Fibroblast of the aortic adventitia (primary cell): ENCODE measurements at regions not wholly inside any gene's neighbourhood (a gene's known extent, or its start where the extent isn't known, plus 50 kb on each side); places are given as distances from the start of the nearest gene placed in this dataset.

Source experiments
- DNase-seq: peaks from one replicate; pipeline ENCODE4 v3.0.0-alpha.2; 2010; ENCODE audit warnings: low read depth
- H3K4me3 ChIP-seq: 2 replicates; pipeline ENCODE4 v1.5.1; 2011; ENCODE audit warnings: low read depth, mild to moderate bottlenecking, control low read depth, low read length, moderate library complexity
- TF ChIP-seq, protein P1 (sequence below): IDR thresholded peaks from 2 replicates; pipeline ENCODE4 v1.5.1; 2011; ENCODE audit warnings: mild to moderate bottlenecking, low read length, control low read depth, inconsistent platforms; ENCODE audit not compliant: insufficient read depth

DNA sequence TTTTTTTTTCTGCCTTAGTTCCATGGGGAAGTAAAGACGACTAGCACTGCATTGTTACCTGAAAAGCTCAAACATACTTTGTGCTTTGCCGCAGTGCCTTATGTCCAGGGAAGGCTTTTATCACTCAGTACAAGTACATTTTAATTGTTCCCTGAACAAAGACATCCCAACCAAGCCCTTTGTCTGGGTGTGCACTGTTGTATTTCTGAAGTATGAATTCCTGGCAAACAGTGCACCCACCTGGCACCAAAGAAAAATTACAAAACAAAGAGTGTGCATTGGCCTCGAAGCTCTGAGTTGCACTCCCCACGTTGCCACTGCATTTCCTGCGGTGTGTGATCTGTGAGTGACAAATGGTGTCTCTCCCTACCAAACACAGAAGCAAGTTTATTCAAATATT, 858.5 kb upstream of the PIK3C3 start:
- H3K4me3 ChIP-seq, result no peak overlapping the region
- TF ChIP-seq, protein P1, sequence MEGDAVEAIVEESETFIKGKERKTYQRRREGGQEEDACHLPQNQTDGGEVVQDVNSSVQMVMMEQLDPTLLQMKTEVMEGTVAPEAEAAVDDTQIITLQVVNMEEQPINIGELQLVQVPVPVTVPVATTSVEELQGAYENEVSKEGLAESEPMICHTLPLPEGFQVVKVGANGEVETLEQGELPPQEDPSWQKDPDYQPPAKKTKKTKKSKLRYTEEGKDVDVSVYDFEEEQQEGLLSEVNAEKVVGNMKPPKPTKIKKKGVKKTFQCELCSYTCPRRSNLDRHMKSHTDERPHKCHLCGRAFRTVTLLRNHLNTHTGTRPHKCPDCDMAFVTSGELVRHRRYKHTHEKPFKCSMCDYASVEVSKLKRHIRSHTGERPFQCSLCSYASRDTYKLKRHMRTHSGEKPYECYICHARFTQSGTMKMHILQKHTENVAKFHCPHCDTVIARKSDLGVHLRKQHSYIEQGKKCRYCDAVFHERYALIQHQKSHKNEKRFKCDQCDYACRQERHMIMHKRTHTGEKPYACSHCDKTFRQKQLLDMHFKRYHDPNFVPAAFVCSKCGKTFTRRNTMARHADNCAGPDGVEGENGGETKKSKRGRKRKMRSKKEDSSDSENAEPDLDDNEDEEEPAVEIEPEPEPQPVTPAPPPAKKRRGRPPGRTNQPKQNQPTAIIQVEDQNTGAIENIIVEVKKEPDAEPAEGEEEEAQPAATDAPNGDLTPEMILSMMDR, result no peak
- DNase-seq, result peak; percentile 22

DNA sequence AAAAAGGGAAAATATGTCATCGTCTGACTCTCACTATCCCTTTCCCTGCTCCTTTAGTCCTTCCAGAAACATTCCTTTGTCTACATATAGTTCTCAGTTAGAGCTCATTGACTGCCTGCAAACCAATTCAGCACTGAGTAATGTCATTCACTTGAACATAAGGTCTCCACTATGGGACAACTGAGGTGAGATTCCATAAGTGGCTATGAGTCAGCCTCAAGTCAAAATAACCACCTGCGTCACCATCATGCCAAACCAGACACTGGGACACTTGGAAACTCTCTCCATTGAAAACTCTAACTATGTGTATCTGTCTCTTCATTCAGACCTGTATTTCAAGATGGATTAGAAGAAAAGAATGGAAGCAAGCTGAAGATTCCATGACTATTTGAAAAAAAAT, 878.0 kb upstream of the PIK3C3 start:
- H3K4me3 ChIP-seq, result no peak overlapping the region
- TF ChIP-seq, protein P1, result no peak
- no peak for DNase-seq

DNA sequence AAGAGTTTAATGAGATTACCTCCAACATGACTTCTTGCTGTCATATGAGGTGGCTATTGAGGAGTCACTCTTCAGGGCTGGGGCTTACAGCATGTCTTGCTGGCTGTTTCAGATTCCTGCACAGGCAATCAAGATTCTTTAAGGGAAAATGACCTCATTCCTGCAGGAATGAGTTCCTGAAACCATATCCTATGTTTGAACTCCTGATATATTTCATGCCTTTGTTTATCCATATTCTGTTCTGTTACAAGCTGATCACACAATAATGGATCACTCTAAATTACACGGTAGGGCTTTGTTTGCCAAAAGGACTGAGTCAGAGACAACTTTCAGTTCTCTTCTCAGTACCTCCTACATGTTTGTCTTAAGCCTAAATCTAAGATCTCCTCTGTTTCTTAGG, 879.8 kb upstream of the PIK3C3 start:
- TF ChIP-seq, protein P1, result no peak
- H3K4me3 ChIP-seq, result no peak overlapping the region
- peak; percentile 22 for DNase-seq

DNA sequence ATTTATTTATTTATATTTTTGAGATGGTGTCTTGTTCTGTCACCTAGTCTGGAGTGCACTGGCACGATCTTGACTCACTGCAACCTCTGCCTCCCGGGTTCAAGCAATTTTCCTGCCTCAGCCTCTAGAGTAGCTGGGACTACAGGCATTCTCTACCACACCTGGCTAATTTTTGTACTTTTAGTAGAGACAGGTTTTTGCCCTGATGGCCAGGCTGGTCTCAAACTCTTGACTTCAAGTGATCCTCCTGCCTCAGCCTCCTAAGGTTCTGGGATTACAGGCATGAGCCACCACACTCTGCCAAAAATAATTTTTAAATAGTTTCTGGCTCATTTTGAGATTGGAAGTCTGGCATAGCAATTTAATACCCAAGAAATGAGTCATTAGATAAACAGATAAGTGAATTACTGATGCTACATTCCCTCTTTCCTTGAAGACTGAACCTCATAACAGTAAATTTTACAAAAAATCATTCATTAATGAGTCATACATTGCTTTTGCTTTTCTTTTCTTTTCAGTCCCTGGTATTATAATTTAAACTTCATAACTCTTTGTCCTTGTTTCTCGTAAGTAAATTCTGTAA, 881.6 kb upstream of the PIK3C3 start:
- no peak overlapping the region for H3K4me3 ChIP-seq
- peak; percentile 54 for DNase-seq
- TF ChIP-seq, protein P1, result no peak

DNA sequence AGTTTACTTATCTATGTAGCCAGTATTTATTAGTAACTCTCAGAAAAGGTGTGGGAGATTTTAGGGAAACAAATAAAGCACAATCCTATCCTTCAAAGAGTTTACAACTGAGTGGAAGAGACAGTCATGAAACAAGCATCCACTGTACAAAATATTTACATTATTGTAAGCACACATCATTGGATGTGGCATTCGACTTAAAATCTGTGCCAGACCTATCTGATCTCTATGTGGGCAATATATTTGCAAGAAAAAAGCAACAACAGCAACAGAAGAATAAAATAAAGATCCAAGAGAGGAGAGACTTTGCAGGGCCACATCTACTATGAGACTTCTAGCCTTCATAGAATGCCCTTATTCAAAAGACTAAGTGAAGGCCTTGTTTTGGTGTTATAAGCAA, 882.1 kb upstream of the PIK3C3 start:
- TF ChIP-seq, protein P1, result no peak
- DNase-seq, result no peak
- no peak overlapping the region for H3K4me3 ChIP-seq

DNA sequence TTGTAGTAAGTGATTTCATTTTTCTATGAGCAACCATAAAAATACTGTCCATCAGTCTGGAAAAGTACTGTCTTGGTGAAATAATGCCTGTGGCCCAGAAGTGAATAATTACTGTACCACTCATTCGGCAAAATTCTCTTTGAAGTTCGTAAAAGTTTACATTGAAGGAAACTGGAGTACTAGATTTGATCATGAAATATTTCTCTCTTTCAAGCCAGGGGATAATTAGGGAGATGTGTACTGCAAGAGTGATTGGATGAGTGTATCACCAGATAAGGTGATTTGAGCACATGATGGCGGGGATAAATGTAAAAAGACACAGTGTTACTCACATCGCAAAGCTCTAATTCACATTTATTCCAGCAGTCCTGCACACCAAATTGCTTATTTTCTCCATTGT, 883.2 kb upstream of the PIK3C3 start:
- no peak overlapping the region for H3K4me3 ChIP-seq
- DNase-seq, result no peak
- TF ChIP-seq, protein P1, result no peak

DNA sequence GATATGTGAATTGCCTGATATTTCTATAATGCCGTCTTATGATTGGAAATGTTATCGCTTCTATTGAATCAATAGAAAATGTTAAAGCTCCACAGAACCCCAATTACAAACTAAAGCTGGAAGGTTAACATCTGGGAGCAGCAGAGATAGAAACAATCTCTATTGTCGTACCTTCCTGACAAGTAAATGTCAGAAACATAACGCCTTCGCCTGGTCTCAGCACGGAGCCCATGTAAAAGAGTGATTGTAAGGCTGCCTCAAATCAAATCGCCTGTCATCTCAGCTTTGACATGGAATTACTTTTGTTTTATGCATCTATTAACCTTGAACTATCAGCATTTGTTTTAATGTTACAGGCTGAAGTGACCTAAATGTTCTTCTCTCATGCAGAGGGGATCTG, 885.9 kb upstream of the PIK3C3 start:
- TF ChIP-seq, protein P1, result no peak
- no peak overlapping the region for H3K4me3 ChIP-seq
- no peak for DNase-seq
